Inflammatory macrophage treated with lipopolysaccharide for 4 hours (primary cell): ENCODE measurements at regions not wholly inside any gene's neighbourhood (a gene's known extent, or its start where the extent isn't known, plus 50 kb on each side); places are given as distances from the start of the nearest gene placed in this dataset.

ENCODE experiments used
- DNase-seq: peaks from one replicate; pipeline ENCODE4 v3.0.0-alpha.2; 2020

GRCh38 chrX:149145845-149146285, 359.2 kb downstream of the IDS start:
- no peak for DNase-seq

GRCh38 chrX:149131774-149132173, 373.3 kb downstream of the IDS start:
- no peak for DNase-seq

DNA sequence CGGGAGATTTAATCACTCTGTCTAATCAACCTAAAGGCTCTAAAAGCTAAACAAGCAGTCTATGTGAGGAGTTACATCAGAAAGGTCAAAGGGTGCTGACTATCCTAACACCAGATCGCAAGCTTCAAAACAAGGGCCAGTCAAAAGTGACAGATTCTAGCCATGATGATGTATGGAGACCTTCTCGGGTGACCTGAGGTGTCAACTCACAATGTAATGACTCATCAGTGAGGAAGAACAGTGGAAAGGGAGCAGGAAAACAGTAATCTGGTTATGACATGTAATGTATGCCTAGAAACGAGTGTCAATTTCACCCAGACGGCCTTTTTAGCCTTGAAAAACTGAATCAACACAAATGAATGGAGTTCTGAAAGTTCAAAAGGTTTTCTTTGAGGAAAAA, 375.3 kb downstream of the IDS start:
- DNase-seq, result no peak

DNA sequence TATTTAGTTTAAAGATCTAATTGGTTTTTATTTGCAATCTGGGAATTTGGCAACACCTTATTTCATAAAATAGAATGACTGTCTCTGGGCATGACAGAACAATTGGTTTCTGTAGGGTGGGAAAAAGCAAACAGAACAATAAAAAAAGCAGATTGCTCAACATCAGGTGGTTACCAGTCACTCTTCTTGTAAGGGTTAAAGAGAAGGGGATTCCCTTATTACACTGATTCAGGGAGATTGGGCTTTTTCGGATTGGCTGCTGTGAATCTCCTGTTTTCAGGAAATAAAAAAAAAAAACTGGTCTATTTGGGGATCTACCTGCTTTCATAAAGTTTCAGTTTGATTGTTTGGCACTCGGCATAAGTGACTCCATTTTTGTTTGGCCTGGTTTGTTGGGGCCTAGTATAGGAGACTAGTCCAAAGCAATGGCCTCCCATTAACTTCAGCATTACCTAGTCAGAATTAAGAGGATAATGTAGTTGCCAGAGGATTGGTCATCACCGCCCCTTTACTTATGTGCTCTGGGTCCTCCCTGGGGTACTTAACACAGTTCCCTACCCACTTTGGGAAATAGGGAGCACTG, 380.5 kb downstream of the IDS start:
- DNase-seq, result peak; percentile 16

DNA sequence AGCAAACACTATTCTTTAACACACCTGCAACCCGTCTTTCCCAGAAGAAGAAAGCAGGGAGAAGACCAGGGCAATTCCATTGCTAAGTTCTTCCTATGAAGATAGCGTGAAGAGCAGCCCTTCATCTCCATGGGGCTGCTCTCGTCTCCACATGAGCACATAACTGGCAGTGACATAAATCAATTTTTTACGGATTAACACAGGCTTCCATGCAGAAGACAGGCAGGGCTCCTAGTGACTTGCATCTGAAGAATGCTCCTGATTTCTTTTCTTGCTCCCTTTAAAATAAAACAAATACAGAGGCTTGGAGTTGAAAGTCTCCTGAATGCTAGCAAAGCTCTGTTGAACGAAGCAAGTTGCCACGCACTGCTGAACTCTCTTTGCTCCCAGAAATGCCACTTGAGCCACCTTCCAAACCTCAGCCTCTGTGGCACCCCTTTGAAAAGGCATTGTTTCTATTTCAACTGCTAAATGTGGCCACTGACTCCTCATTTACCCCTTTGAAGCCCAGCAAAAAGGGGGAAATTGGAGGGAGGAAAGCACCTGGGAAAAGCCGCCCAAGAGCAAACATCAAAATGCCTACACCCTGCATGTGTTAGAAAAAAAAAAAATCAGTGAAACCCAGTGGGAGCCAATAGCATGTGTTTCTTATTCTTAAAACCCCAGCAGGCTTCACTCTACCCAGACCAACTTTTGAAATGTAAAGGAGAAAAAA, 383.7 kb downstream of the IDS start:
- DNase-seq, result no peak

- no peak for DNase-seq
Observed at GRCh38 chrX:149120459-149120858, 384.6 kb downstream of the IDS start.

- no peak for DNase-seq
Observed at GRCh38 chrX:149114874-149115273, 390.2 kb downstream of the IDS start.

DNA sequence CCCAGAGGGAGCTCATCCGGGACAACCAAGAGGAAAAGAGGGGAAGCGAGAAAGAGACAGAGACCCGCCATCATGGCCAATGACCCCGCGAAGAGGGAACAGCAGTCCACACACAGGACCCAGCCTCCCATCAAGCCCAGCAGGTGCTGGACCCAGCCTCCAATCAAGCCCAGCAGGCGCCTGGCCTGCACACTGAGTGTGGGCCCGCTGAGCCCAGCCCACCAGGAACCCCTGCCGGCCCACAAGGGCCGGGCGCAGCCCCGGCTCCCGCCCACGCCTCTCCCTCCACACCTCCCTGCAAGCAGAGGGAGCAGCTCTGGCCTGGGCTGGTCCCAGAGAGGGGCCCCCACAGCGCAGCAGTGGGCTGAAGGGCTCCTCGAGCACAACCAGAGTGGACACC, 391.1 kb downstream of the IDS start:
- no peak for DNase-seq

GRCh38 chrX:149097786-149098185, 407.3 kb downstream of the IDS start:
- no peak for DNase-seq

DNA sequence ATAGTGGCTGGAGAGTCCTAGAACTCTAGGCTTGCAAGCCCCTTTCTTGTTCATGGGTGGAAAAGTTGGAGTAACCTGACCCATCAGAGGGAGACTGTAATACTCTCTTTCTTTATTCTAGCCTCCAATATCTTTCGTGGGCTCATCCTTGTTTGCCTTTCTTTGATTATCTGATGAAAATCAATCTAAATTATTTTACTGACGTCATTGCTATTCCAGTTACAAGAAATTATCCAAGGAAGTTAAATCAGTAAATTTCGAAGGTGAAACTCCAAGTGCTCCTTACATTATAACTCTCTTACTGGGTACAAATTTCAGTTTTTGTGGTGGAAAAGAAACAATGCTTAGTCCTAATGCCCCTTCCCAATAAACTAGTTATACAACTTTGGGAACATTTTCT, 412.9 kb downstream of the IDS start:
- no peak for DNase-seq

DNA sequence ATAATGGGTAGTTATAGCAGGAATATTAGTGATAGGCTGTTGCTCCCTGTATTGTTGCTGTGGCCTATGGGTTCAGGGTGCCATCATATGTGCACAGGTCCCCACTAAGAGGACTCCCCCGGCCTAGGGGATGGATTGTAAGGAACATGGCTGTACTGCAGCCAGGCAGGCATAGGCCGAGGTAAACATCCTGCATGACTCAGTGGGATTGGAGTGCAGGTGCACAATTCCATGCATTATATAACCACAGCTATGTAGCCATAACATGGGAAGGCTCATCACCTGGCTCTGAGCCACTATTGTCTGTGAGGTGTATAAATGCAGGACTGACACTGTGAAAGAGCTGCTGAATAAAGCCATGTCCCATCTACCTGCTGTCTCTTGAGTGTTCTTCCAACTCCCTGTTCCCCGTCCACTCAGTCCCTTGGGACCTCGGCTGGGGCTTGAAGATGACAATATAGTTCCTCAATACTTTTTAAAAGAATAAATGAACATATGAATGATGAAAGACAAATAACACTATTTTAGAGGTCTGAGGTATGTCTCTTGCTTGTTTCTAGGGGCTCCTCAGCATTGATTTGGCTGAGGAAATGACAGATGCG, 425.2 kb downstream of the IDS start:
- DNase-seq, result no peak

DNA sequence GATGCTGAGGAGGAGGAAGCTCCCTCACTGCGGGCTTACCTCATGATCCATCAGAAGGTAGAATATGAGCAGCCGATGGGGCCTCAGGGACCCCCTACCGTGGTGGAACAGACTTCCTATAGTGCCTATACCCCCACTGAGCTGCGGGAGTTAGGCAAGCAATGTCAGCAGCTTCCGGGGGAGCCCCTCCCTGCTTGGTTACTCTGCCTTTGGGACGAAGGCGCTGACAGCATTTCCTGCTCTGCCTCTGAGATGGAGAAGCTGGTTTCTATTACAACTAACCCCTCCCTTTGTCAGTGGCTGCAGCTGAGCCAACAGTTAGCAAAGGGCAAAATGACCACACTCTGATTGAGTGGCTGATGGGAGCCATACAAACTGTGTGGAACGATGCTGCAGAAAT, 430.7 kb downstream of the IDS start:
- DNase-seq, result peak; percentile 50

GRCh38 chrX:149073479-149073878, 431.6 kb downstream of the IDS start:
- DNase-seq, result no peak

GRCh38 chrX:149069899-149070298, 435.2 kb downstream of the IDS start:
- DNase-seq, result no peak

- DNase-seq, result no peak
Observed at GRCh38 chrX:149060921-149061320, 444.2 kb downstream of the IDS start.
